ENCODE measurements at regions not wholly inside any gene's neighbourhood (a gene's known extent, or its start where the extent isn't known, plus 50 kb on each side); places are given as distances from the start of the nearest gene placed in this dataset.

- TF ChIP-seq CTCF (IDR thresholded peaks at IDR 0.05; ENCODE audit: poor library complexity, severe bottlenecking) (peak; percentile 54), RAD21 (conservative IDR thresholded peaks at IDR 0.05) (peak; percentile 56), SMC3 (conservative IDR thresholded peaks at IDR 0.05; ENCODE audit: poor library complexity) (peak; percentile 67), EP300 (conservative IDR thresholded peaks at IDR 0.05; ENCODE audit: poor library complexity, severe bottlenecking) (peak; percentile 32)
Measured at GRCh38 chr17:79183293-79184158, 108.9 kb downstream of the ENGASE start.

Data from neural cell (in vitro differentiated cells).